ENCODE measurements at regions not wholly inside any gene's neighbourhood (a gene's known extent, or its start where the extent isn't known, plus 50 kb on each side); places are given as distances from the start of the nearest gene placed in this dataset.

DNA sequence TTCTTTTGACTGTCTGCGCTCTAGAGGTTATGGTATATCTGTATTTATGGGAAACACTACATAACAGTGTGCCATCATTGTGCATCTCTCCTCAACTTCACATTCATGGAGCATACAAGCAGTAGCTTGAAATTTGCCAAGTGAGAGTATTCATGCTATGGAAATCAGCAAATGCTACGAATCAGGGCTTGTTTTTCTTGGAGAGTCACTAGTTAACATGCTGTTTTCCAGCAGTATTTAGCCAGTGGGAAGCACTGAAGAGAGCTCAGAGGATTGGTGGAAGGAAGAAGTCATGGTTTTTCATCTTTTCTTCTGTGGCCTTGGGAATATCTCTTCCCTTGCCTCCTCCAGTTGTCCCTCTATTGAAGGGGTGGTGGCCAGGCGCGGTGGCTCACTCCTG, 303.0 kb downstream of the PSAT1 start:
- H3K36me3 ChIP-seq (ENCODE audit: low read depth, missing control alignments), result no peaks in the 10 kb centered on the region
- H3K4me3 ChIP-seq, result no peak overlapping the region
- TF ChIP-seq POLR2A (IDR thresholded peaks at IDR 0.05), result no peak
- TF ChIP-seq, protein P1, sequence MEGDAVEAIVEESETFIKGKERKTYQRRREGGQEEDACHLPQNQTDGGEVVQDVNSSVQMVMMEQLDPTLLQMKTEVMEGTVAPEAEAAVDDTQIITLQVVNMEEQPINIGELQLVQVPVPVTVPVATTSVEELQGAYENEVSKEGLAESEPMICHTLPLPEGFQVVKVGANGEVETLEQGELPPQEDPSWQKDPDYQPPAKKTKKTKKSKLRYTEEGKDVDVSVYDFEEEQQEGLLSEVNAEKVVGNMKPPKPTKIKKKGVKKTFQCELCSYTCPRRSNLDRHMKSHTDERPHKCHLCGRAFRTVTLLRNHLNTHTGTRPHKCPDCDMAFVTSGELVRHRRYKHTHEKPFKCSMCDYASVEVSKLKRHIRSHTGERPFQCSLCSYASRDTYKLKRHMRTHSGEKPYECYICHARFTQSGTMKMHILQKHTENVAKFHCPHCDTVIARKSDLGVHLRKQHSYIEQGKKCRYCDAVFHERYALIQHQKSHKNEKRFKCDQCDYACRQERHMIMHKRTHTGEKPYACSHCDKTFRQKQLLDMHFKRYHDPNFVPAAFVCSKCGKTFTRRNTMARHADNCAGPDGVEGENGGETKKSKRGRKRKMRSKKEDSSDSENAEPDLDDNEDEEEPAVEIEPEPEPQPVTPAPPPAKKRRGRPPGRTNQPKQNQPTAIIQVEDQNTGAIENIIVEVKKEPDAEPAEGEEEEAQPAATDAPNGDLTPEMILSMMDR (IDR thresholded peaks at IDR 0.05), result no peak
- no peaks in the 10 kb centered on the region for H3K27me3 ChIP-seq
- WGBS, 2 donors, result 65 to 68% methylated on average over 4 of the region's 4 CpGs
- H3K4me1 ChIP-seq, result no peaks in the 10 kb centered on the region
- intact Hi-C loops (cut with DNase I; ENCODE audit: low total_unique reads), result no loop called here
- no peak overlapping the region for H3K27ac ChIP-seq
- no peaks in the 10 kb centered on the region for H3K9me3 ChIP-seq
- DNase-seq, result no peak

DNA sequence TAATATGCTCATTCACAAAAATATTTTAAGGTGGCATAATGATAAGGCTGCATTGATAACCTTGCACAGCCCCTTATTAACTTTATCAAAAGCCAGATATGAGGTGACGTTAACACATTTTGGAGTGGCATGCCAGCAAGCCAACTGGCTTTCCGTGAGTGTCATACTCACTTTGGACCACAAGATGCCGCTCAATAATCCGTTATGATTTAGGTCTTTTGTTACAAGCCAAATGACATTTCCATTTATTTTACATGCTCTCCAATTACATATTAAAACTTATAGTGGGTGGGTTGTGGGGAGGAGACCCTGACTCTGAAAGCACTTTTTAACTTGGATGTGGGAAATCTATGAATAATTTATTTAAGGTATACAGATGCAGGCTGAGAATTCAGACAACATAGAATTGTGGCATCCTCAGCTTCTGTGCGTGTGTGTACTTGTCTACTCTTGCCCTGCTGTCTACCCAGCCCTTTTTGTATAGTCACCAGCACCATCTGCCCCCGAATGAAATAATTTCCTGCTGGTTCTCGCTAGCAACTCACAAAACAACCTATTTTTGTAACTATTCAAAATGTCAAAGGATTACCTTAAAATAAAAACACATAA, 305.1 kb downstream of the PSAT1 start:
- Histone ChIP-seq H3K9me3 (no peaks in the 10 kb centered on the region), H3K4me1 (peaks cover 5% of the 10 kb centered on the region), H3K27ac (no peak overlapping the region), H3K27me3 (no peaks in the 10 kb centered on the region), H3K36me3 (ENCODE audit: low read depth, missing control alignments) (no peaks in the 10 kb centered on the region), H3K4me3 (no peak overlapping the region)
- peak; percentile 48 for DNase-seq
- intact Hi-C loops (cut with DNase I; ENCODE audit: low total_unique reads), result no loop called here
- TF ChIP-seq, protein P1 (IDR thresholded peaks at IDR 0.05), result peak in 2 of 3 experiments; percentile 67 to 74
- TF ChIP-seq POLR2A (IDR thresholded peaks at IDR 0.05), result no peak
- WGBS, 2 donors, result 45 to 47% methylated on average over 7 of the region's 7 CpGs

DNA sequence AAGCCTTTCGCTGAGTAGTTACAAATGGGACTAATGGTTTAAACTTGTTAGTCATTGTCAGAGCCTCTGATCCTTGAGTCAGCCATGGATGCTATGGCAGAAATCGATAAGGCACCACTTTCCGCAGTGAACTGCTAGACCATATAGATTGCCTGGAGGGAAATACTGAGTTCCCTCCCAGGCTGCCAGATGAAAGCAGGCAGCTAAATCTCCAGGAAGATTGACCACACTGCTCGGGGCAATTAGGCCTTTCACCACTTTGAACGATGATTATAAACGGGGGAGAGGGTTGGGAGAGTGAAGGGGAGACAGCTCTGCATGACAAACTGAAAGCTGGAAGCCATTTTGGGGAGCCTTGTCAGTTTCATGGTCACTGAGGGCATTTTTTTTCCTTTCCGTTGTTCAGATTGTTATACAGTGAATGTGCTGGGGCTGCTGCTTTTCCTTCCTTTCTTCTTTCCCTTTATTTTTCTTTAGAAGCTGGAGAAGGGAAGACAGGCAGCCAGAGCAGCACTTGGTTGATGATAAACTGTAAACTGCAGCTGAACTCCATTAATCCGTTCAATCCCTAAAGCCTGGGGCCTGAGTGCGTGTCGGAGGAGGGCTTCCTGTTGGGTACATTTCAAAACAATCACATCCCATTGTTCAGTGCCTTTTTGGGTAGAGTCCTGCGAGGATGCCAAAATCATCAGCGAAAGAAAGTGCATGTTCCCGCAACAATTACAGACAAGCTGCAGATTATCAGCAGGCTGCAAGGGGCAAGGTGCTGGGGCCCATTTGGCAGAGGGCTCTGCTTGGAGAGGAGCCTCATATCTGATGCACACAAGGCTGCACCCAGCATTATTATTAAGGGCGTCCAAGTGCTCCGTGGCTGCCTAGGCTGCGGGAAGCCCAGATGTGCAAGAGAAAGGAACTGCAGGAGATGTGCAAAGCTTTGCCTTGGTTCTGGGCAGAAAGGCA, 308.4 kb downstream of the PSAT1 start:
- H3K4me3 ChIP-seq, result no peak overlapping the region
- H3K4me1 ChIP-seq, result peaks cover 5% of the 10 kb centered on the region
- no peaks in the 10 kb centered on the region for H3K36me3 ChIP-seq (ENCODE audit: low read depth, missing control alignments)
- DNase-seq, result no peak
- no peaks in the 10 kb centered on the region for H3K9me3 ChIP-seq
- intact Hi-C loops (cut with DNase I; ENCODE audit: low total_unique reads), result no loop called here
- TF ChIP-seq, protein P1 (IDR thresholded peaks at IDR 0.05), result no peak
- no peak for TF ChIP-seq POLR2A (IDR thresholded peaks at IDR 0.05)
- 22 to 27% methylated on average over 13 to 16 of the region's 16 CpGs for WGBS, 2 donors
- H3K27me3 ChIP-seq, result no peaks in the 10 kb centered on the region
- no peak overlapping the region for H3K27ac ChIP-seq

DNA sequence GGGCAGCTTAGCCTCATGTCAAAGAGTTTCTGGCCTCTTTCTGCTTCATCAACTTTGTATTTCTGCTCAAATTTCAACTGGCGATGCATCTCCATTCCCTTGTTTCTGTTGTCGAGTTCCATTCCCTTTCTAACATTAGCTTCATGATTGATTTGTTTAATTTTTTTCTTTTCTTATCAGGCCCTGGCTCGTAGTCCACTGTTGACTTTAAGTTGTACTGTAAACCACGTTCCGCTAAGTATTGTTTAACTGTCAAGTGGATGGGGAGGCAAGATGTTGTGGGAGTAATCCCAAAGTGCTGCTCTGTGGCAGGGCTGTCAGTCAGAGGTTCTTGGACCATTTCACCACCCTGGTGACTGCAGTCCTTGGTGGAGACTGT, 309.1 kb downstream of the PSAT1 start:
- no peak for DNase-seq
- Histone ChIP-seq H3K36me3 (ENCODE audit: low read depth, missing control alignments) (no peaks in the 10 kb centered on the region), H3K4me1 (peaks cover 5% of the 10 kb centered on the region), H3K9me3 (no peaks in the 10 kb centered on the region), H3K27me3 (no peaks in the 10 kb centered on the region), H3K4me3 (no peak overlapping the region), H3K27ac (no peak overlapping the region)
- 33 to 42% methylated on average over 5 of the region's 5 CpGs for WGBS, 2 donors
- TF ChIP-seq POLR2A (IDR thresholded peaks at IDR 0.05), result no peak
- TF ChIP-seq, protein P1 (IDR thresholded peaks at IDR 0.05), result no peak
- intact Hi-C loops (cut with DNase I; ENCODE audit: low total_unique reads), result no loop called here

All from testis (tissue), 2 donors.